ENCODE measurements at regions not wholly inside any gene's neighbourhood (a gene's known extent, or its start where the extent isn't known, plus 50 kb on each side); places are given as distances from the start of the nearest gene placed in this dataset.
A peak's percentile ranks its signal among the peaks of the same experiment; 100 is the strongest.

- FAIRE-seq (no peak), DNase-seq (ENCODE audit: insufficient read length, low spot score) (no peak)
- no peak for TF ChIP-seq CTCF (IDR thresholded peaks at IDR 0.05; ENCODE audit: insufficient read depth, missing control alignments)
Observed at GRCh38 chr18:67665266-67665665, 148.7 kb upstream of the DSEL start.

DNA sequence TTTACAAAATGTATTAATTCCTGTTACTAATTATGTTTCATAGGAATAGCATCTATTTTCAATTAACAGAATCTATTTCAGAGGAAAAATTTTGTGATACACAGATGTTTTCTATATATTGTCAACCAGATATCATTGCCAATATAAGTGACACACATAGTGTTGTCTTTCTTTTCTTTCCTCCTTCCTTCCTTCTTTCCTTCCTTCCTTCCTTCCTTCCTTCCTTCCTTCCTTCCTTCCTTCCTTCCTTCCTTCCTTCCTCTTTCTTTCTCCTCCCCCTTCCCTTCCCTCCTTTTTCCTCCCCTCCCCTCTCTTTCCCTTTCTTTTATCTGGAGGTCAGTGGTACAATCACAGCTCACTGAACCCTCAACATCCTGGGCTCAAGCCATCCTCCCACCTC is 146.5 kb upstream of the DSEL start:
- no peak for DNase-seq (ENCODE audit: insufficient read length, low spot score)
- TF ChIP-seq CTCF (IDR thresholded peaks at IDR 0.05; ENCODE audit: insufficient read depth, missing control alignments): no peak
- FAIRE-seq: no peak

DNA sequence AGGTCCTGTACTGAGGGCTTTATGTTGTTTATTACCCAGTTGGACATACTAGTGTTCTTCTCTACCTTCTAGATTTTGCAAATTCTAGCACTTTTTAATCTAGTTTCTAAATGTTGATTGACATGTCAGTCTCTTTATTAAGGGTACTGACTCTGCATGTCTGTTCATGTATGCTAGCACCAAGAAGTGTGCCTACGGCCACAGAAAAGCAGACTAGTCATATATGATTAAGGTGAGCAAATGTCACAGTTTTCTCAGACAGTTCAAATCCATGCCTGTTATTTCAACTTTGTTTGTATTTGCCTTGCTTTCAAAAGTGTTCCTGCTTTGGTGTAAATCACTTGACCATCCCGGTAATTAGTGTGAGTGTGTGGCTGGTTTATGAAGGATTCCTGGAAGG is 145.0 kb upstream of the DSEL start:
- no peak for DNase-seq (ENCODE audit: insufficient read length, low spot score)
- FAIRE-seq: no peak
- no peak for TF ChIP-seq CTCF (IDR thresholded peaks at IDR 0.05; ENCODE audit: insufficient read depth, missing control alignments)

GRCh38 chr18:67654101-67654500 is 137.6 kb upstream of the DSEL start:
- FAIRE-seq (no peak), DNase-seq (ENCODE audit: insufficient read length, low spot score) (no peak)
- no peak for TF ChIP-seq CTCF (IDR thresholded peaks at IDR 0.05; ENCODE audit: insufficient read depth, missing control alignments)

GRCh38 chr18:67652288-67652687 is 135.8 kb upstream of the DSEL start:
- DNase-seq (ENCODE audit: insufficient read length, low spot score): no peak
- TF ChIP-seq CTCF (IDR thresholded peaks at IDR 0.05; ENCODE audit: insufficient read depth, missing control alignments): no peak
- peak; percentile 98 for FAIRE-seq

- no peak for DNase-seq (ENCODE audit: insufficient read length, low spot score)
- no peak for TF ChIP-seq CTCF (IDR thresholded peaks at IDR 0.05; ENCODE audit: insufficient read depth, missing control alignments)
- no peak for FAIRE-seq
Observed at GRCh38 chr18:67651438-67651837, 134.9 kb upstream of the DSEL start.

- FAIRE-seq: no peak
- TF ChIP-seq CTCF (IDR thresholded peaks at IDR 0.05; ENCODE audit: insufficient read depth, missing control alignments): no peak
Observed at GRCh38 chr18:67650686-67651385, 134.3 kb upstream of the DSEL start.

More at GRCh38 chr18:67650686-67651385, 134.3 kb upstream of the DSEL start:
- DNase-seq (ENCODE audit: insufficient read length, low spot score): no peak

Measured in D721Med (cell line).